GM12878 (cell line): ENCODE measurements at regions not wholly inside any gene's neighbourhood (a gene's known extent, or its start where the extent isn't known, plus 50 kb on each side); places are given as distances from the start of the nearest gene placed in this dataset.

Source experiments
- ATAC-seq: fragments of 200-7000 bp; cut with Tn5 transposase; 3 replicates; pipeline ENCODE4 v1.9.1; 2020; ENCODE audit warnings: mild to moderate bottlenecking, moderate library complexity
- BruUV-seq: library from RNA; stranded (reverse); fragments of 400-500 nt; replicated peaks from 2 replicates; lab custom pipeline; 2021; lab: Mats Ljungman, UMichigan
- CTCF ChIA-PET: fragments of 300-600 bp; sonication (Branson Sonifier 250); formaldehyde crosslinking; extraction: SDS; loops from one replicate; lab custom pipeline; 2021; ENCODE audit warnings: inconsistent platforms; lab: Yijun Ruan, JAX
- POLR2A ChIA-PET: fragments of 350-600 bp; formaldehyde crosslinking; extraction: SDS; loops from one replicate; lab custom pipeline; 2021; ENCODE audit warnings: inconsistent platforms; lab: Charles Lee
- RAD21 ChIA-PET: fragments of 300-600 bp; sonication (Branson Sonifier 250); formaldehyde crosslinking; loops from one replicate; lab custom pipeline; 2023; ENCODE audit warnings: antibody characterized with exemption; ENCODE audit not compliant: unreplicated experiment; lab: Charles Lee
- SMC1A ChIA-PET: fragments of 300-600 bp; sonication (Branson Sonifier 250); formaldehyde crosslinking; loops from one replicate; lab custom pipeline; 2023; ENCODE audit not compliant: unreplicated experiment, uncharacterized antibody; lab: Charles Lee
- DNase-seq: peaks from one replicate; pipeline ENCODE4 v3.0.0-alpha.2; 2011; ENCODE audit warnings: low read depth, low spot score
- FAIRE-seq: peaks from 3 replicates; lab custom pipeline; 2011; peaks lifted over from hg19 to GRCh38; lab: Jason Lieb, UNC
- H2AFZ ChIP-seq: 2 replicates; pipeline ENCODE4 v1.6.0; 2011; ENCODE audit warnings: low read depth, low read length, control low read depth; ENCODE audit not compliant: control insufficient read depth
- H3K27ac ChIP-seq: 2 replicates; pipeline ENCODE4 v1.5.1; 2011; ENCODE audit warnings: control low read depth; ENCODE audit not compliant: control insufficient read depth, insufficient read depth
- H3K27me3 ChIP-seq, 2 experiments: replicated peaks in 1 of 2; 2 replicates each; pipeline versions ENCODE4 v1.6.0 to v1.6.1; 2011; ENCODE audit warnings: low read length in 1 of 2; ENCODE audit not compliant: control insufficient read depth in 2 of 2, insufficient read depth in 2 of 2
- H3K36me3 ChIP-seq, 2 experiments: 2 replicates each; pipeline ENCODE4 v1.5.1; 2011; ENCODE audit warnings: low read length in 1 of 2; ENCODE audit not compliant: control insufficient read depth in 2 of 2, insufficient read depth in 2 of 2
- H3K4me1 ChIP-seq: 2 replicates; pipeline ENCODE4 v1.6.1; 2011; ENCODE audit warnings: mild to moderate bottlenecking, low read length, moderate library complexity, mixed read lengths; ENCODE audit not compliant: control insufficient read depth, insufficient read depth
- H3K4me2 ChIP-seq: 2 replicates; pipeline ENCODE4 v1.6.0; 2011; ENCODE audit warnings: control low read depth; ENCODE audit not compliant: control insufficient read depth, insufficient read depth
- H3K4me3 ChIP-seq: fragments of 200-600 bp; sonication (generic); 2 replicates; pipeline ENCODE4 v1.5.1; 2016
- H3K79me2 ChIP-seq: 2 replicates; pipeline ENCODE4 v1.6.0; 2011; ENCODE audit warnings: low read length; ENCODE audit not compliant: control insufficient read depth, insufficient read depth
- H3K9ac ChIP-seq: 2 replicates; pipeline ENCODE4 v1.8.0; 2011; ENCODE audit warnings: low read length, control low read depth, mixed read lengths; ENCODE audit not compliant: control insufficient read depth, insufficient read depth
- H3K9me3 ChIP-seq: replicated peaks from 3 replicates; pipeline ENCODE4 v1.5.1; 2011; ENCODE audit warnings: mild to moderate bottlenecking, low read length; ENCODE audit not compliant: control insufficient read depth, insufficient read depth
- H4K20me1 ChIP-seq: 2 replicates; pipeline ENCODE4 v1.6.0; 2011; ENCODE audit not compliant: control insufficient read depth, insufficient read depth
- FOXK2 ChIP-seq: fragments of 450-650 bp; IDR thresholded peaks from 2 replicates; pipeline ENCODE4 v1.6.1; 2017; ENCODE audit warnings: mild to moderate bottlenecking, moderate library complexity
- FOXM1 ChIP-seq: IDR thresholded peaks from 2 replicates; pipeline ENCODE4 v1.6.1; 2012; ENCODE audit warnings: low read depth, mild to moderate bottlenecking, inconsistent platforms, low read length, moderate library complexity
- IKZF1 ChIP-seq: fragments of 450-650 bp; conservative IDR thresholded peaks from 2 replicates; pipeline ENCODE4 v1.6.1; 2017; ENCODE audit warnings: antibody characterized with exemption, mild to moderate bottlenecking
- KAT2A ChIP-seq: conservative IDR thresholded peaks from 2 replicates; pipeline ENCODE4 v1.6.1; 2011; ENCODE audit warnings: low read depth, low read length; ENCODE audit not compliant: control insufficient read depth
- RELA ChIP-seq: fragments of 450-650 bp; IDR thresholded peaks from 2 replicates; pipeline ENCODE4 v1.8.0; 2014; ENCODE audit warnings: borderline replicate concordance; ENCODE audit not compliant: partially characterized antibody
- SMC3 ChIP-seq: IDR thresholded peaks from 2 replicates; pipeline ENCODE4 v1.6.1; 2011; ENCODE audit warnings: low read length, improper control_type of control experiment, borderline replicate concordance
- TCF7 ChIP-seq: IDR thresholded peaks from 2 replicates; pipeline ENCODE4 v1.6.1; 2014; ENCODE audit warnings: antibody characterized with exemption, borderline replicate concordance
- ZBED1 ChIP-seq: IDR thresholded peaks from 2 replicates; pipeline ENCODE4 v1.6.1; 2016; ENCODE audit warnings: borderline replicate concordance
- ZNF207 ChIP-seq: fragments of 450-650 bp; IDR thresholded peaks from 2 replicates; pipeline ENCODE4 v1.6.1; 2014; ENCODE audit warnings: antibody characterized with exemption, mild to moderate bottlenecking, borderline replicate concordance
- WGBS: methylation state at CpG from one replicate; pipeline ENCODE4 v1.1.6; 2016; ENCODE audit warnings: low lambda C conversion rate; ENCODE audit not compliant: insufficient replicate concordance, insufficient coverage; ENCODE audit errors: missing lambda C conversion rate; 5-methylcytosine and 5-hydroxymethylcytosine counted together
- in situ Hi-C: fragments of 300-500 bp; cut with MboI; formaldehyde crosslinking; loops from 9 replicates; pipeline ENCODE4 v1.14.3; 2018; ENCODE audit warnings: mixed read lengths
- intact Hi-C: fragments of 100-400 bp; cut with micrococcal nuclease; formaldehyde crosslinking; loops from one replicate; pipeline ENCODE4 v1.14.2; 2022; ENCODE audit not compliant: unreplicated experiment
- TF ChIP-seq, protein P1 (sequence below): fragments of 450-650 bp; IDR thresholded peaks from 2 replicates; pipeline ENCODE4 v1.6.1; 2017; ENCODE audit warnings: mild to moderate bottlenecking
- TF ChIP-seq, protein P2 (sequence below): IDR thresholded peaks from 2 replicates; pipeline ENCODE4 v1.6.1; 2012; ENCODE audit warnings: low read length, inconsistent platforms
- TF ChIP-seq, protein P3 (sequence below): fragments of 450-650 bp; IDR thresholded peaks from 2 replicates; pipeline ENCODE4 v1.6.1; 2017; ENCODE audit warnings: low read depth, mild to moderate bottlenecking, moderate library complexity
- TF ChIP-seq, protein P4 (sequence below): fragments of 150-350 bp; IDR thresholded peaks from 2 replicates; pipeline ENCODE4 v1.6.1; 2016; ENCODE audit warnings: low read depth, low read length

DNA sequence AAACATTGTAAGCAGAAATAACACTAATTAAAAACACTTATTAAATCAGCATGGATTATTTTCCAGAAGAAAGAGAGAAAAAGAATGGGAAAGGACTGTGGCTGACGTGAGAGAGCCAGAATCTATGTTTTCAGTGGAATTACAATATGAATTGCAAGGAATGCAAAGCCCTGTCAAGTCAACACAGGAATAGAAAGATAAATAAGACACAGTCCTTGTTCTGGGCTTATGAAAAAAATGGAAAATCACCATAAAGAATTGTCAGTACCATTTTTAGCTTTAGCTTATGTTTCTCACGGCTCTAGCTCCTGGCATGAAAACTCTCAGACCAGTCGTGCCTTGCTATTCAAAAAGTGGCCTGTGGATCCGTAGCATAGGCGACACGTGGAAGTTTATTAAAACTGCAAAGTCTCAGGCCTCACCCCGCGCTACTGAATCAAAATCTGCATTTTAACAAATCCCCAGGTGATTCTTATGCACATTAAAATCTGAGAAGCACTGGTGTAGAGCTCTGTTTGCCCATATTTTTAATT, 549.1 kb downstream of the RPS29 start:
- FAIRE-seq (no peak), ATAC-seq (no peak), DNase-seq (no peak)
- H3K36me3 ChIP-seq: no peaks in the 10 kb centered on the region
- no peak for TF ChIP-seq ZNF207
- TF ChIP-seq FOXM1: no peak
- TF ChIP-seq IKZF1: no peak
- TF ChIP-seq, protein P1, sequence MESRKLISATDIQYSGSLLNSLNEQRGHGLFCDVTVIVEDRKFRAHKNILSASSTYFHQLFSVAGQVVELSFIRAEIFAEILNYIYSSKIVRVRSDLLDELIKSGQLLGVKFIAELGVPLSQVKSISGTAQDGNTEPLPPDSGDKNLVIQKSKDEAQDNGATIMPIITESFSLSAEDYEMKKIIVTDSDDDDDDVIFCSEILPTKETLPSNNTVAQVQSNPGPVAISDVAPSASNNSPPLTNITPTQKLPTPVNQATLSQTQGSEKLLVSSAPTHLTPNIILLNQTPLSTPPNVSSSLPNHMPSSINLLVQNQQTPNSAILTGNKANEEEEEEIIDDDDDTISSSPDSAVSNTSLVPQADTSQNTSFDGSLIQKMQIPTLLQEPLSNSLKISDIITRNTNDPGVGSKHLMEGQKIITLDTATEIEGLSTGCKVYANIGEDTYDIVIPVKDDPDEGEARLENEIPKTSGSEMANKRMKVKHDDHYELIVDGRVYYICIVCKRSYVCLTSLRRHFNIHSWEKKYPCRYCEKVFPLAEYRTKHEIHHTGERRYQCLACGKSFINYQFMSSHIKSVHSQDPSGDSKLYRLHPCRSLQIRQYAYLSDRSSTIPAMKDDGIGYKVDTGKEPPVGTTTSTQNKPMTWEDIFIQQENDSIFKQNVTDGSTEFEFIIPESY: no peak
- TF ChIP-seq, protein P2, sequence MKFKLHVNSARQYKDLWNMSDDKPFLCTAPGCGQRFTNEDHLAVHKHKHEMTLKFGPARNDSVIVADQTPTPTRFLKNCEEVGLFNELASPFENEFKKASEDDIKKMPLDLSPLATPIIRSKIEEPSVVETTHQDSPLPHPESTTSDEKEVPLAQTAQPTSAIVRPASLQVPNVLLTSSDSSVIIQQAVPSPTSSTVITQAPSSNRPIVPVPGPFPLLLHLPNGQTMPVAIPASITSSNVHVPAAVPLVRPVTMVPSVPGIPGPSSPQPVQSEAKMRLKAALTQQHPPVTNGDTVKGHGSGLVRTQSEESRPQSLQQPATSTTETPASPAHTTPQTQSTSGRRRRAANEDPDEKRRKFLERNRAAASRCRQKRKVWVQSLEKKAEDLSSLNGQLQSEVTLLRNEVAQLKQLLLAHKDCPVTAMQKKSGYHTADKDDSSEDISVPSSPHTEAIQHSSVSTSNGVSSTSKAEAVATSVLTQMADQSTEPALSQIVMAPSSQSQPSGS: no peak
- no peak for TF ChIP-seq KAT2A
- TF ChIP-seq FOXK2: no peak
- no peak for TF ChIP-seq RELA
- TF ChIP-seq ZBED1: no peak
- TF ChIP-seq, protein P3, sequence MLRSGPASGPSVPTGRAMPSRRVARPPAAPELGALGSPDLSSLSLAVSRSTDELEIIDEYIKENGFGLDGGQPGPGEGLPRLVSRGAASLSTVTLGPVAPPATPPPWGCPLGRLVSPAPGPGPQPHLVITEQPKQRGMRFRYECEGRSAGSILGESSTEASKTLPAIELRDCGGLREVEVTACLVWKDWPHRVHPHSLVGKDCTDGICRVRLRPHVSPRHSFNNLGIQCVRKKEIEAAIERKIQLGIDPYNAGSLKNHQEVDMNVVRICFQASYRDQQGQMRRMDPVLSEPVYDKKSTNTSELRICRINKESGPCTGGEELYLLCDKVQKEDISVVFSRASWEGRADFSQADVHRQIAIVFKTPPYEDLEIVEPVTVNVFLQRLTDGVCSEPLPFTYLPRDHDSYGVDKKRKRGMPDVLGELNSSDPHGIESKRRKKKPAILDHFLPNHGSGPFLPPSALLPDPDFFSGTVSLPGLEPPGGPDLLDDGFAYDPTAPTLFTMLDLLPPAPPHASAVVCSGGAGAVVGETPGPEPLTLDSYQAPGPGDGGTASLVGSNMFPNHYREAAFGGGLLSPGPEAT: no peak
- TF ChIP-seq, protein P4, sequence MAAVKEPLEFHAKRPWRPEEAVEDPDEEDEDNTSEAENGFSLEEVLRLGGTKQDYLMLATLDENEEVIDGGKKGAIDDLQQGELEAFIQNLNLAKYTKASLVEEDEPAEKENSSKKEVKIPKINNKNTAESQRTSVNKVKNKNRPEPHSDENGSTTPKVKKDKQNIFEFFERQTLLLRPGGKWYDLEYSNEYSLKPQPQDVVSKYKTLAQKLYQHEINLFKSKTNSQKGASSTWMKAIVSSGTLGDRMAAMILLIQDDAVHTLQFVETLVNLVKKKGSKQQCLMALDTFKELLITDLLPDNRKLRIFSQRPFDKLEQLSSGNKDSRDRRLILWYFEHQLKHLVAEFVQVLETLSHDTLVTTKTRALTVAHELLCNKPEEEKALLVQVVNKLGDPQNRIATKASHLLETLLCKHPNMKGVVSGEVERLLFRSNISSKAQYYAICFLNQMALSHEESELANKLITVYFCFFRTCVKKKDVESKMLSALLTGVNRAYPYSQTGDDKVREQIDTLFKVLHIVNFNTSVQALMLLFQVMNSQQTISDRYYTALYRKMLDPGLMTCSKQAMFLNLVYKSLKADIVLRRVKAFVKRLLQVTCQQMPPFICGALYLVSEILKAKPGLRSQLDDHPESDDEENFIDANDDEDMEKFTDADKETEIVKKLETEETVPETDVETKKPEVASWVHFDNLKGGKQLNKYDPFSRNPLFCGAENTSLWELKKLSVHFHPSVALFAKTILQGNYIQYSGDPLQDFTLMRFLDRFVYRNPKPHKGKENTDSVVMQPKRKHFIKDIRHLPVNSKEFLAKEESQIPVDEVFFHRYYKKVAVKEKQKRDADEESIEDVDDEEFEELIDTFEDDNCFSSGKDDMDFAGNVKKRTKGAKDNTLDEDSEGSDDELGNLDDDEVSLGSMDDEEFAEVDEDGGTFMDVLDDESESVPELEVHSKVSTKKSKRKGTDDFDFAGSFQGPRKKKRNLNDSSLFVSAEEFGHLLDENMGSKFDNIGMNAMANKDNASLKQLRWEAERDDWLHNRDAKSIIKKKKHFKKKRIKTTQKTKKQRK: no peak
- no peak for TF ChIP-seq SMC3
- no peak for TF ChIP-seq TCF7
- H3K9me3 ChIP-seq: no peaks in the 10 kb centered on the region
- H3K4me2 ChIP-seq: no peak overlapping the region
- SMC1A ChIA-PET: interaction anchor here (1.0 kb wide), 1 partner anchor 17 kb away, joined by 4 read pairs; no protein-coding TSS in a partner anchor
- H3K4me1 ChIP-seq: no peaks in the 10 kb centered on the region
- RAD21 ChIA-PET: no interaction called here
- in situ Hi-C loops (no loop called here), intact Hi-C loops (no loop called here)
- POLR2A ChIA-PET: no interaction called here
- no peak overlapping the region for H3K27ac ChIP-seq
- H2AFZ ChIP-seq: no peak overlapping the region
- H3K79me2 ChIP-seq: no peaks in the 10 kb centered on the region
- H3K27me3 ChIP-seq: no peaks in the 10 kb centered on the region
- 35% methylated on average over 8 of the region's 8 CpGs for WGBS
- CTCF ChIA-PET: interaction anchor here (0.7 to 1.9 kb wide), 3 partner anchors 13 to 26 kb away, joined by 3 to 4 read pairs (median 3); no protein-coding TSS in a partner anchor
- no peak overlapping the region for H3K9ac ChIP-seq
- no peaks in the 10 kb centered on the region for H4K20me1 ChIP-seq
- no peak overlapping the region for H3K4me3 ChIP-seq
- BruUV-seq: no TSS peak
